DND-41 (cell line): ENCODE measurements at regions not wholly inside any gene's neighbourhood (a gene's known extent, or its start where the extent isn't known, plus 50 kb on each side); places are given as distances from the start of the nearest gene placed in this dataset.

Experiments
- EZH2 ChIP-seq: IDR thresholded peaks from 3 replicates; pipeline ENCODE4 v1.6.1; 2012; ENCODE audit warnings: borderline replicate concordance, low read depth, mild to moderate bottlenecking, moderate library complexity, low read length, inconsistent platforms; ENCODE audit not compliant: severe bottlenecking
- TF ChIP-seq, protein P1 (sequence below): IDR thresholded peaks from 2 replicates; pipeline ENCODE4 v1.5.1; 2012; ENCODE audit warnings: borderline replicate concordance, low read length, moderate library complexity, mild to moderate bottlenecking; ENCODE audit not compliant: poor library complexity, severe bottlenecking; ENCODE audit errors: extremely low read depth

DNA sequence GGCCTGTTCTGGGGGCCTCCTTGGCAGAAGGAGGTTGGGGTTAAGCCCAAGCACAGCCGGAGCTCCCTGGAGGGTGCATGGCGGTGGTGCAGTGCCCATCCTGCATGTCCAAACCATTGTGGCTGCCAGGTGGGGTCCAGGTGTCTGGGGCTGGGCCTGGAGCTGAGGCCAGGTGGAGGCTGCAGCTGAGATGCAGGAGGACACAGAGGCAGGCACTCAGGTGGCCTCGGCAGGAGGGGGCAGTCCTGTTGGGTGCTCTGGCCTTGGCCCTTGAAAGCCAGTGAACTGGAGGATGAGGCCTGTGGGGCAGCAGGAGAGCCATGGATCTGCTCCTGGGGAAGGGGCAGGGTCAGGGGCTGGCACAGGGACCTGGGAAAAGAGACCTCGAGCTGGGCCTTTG, 195.3 kb downstream of the OLFM1 start:
- TF ChIP-seq, protein P1, sequence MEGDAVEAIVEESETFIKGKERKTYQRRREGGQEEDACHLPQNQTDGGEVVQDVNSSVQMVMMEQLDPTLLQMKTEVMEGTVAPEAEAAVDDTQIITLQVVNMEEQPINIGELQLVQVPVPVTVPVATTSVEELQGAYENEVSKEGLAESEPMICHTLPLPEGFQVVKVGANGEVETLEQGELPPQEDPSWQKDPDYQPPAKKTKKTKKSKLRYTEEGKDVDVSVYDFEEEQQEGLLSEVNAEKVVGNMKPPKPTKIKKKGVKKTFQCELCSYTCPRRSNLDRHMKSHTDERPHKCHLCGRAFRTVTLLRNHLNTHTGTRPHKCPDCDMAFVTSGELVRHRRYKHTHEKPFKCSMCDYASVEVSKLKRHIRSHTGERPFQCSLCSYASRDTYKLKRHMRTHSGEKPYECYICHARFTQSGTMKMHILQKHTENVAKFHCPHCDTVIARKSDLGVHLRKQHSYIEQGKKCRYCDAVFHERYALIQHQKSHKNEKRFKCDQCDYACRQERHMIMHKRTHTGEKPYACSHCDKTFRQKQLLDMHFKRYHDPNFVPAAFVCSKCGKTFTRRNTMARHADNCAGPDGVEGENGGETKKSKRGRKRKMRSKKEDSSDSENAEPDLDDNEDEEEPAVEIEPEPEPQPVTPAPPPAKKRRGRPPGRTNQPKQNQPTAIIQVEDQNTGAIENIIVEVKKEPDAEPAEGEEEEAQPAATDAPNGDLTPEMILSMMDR = no peak
- TF ChIP-seq EZH2 = no peak
